Femur (tissue), 1 donor: ENCODE measurements at regions not wholly inside any gene's neighbourhood (a gene's known extent, or its start where the extent isn't known, plus 50 kb on each side); places are given as distances from the start of the nearest gene placed in this dataset.

Experiments used
- DNase-seq: peaks from one replicate; pipeline ENCODE4 v3.0.0-alpha.2; 2017

DNA sequence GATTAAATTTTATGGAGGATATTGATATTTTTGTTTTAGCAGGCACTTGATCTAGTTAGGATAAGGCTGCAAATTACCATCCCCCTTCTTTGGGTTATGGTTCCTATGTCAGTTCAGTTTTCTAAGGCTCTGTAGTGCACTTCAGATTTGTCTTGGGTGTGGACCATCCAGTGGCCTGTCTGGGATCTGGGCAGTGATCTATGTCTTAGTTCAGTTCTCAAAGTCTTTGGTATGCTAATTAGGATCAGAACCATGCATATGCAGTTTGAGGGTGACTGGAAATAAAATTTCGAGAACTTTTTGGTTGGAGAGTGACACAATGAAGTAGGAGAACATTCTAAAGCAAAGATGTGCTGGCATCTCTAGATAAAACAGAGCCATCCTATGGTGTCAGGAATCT lies 388.2 kb downstream of the MID1IP1 start:
- no peak for DNase-seq

DNA sequence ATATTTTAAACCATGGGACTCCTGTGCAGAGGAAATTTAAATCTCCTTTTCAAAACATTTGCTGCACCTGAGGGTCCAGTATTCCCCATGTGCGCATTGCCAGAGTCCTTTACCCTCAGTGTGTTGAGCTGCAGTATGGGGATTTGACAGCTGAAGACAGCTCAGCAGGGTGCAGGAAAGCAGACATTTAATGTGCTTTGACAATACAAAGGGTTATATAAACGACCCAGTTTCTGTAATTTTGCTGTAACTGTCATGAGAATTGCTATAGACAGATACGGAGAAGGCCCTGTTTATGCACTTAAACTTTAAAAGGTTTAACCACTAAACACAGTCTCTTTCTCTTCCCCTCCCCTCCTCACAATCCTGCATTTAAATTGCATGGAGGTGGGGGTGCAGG lies 393.4 kb downstream of the MID1IP1 start:
- DNase-seq: no peak

DNA sequence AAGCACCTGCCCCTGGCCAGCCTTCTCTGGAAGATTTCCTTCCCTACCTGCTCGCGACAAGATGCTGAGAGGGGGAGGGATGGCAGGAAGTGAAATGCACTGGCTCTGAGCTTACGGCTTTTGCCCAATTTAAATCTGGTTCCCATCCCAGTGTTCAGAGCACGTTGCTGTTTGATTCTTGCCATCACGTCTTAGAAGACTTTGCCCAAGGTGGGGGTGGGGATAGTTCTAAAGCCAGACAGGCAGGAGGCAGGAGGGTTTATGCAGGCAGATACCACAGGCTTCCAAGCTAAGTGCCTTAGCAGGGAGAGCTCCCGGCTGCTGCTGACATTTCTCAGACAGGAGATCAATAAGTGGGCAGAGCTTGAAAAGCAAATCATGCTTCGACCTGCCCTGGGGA lies 393.9 kb downstream of the MID1IP1 start:
- DNase-seq: no peak

DNA sequence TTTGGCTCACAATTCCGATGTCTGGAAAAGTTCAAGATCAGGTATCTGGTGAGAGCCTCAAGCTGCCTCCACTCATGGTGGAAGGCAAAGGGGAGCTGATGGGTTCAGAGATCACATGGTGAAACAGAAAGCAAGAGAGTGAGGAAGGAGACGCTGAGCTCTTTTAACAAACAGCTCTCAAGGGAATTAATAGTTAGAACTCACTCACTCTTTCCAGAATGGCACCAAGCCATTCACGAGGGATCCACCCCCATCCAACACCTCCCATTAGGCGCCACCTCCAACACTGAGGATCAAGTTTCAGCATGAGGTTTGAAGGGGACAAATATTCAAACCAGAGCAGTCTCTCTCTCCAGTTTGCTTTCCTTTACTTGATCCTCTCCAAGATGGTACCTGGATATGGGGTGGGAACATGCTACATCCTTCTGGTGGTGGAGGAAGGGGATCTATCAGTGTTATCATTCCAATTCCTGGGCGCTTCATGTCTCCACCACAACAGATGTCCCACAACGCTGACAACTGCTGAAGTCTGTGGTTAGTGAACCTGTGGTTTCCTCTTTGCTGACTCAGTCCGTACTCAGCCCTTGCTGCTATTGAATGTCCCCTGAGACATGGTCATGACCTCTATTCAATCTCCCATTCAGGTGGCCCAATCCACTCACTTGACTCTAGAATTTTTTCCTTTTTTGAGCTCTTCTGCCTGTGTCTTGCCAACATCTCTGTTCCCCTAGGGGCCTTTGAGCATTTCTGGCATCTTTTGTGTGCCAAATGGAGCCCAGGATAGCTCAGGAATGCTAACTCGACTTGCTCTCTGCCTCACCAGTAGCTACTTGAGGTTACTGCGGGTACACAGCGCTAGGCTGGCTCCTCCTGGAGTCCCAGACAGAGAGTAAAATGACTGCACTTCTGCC lies 395.2 kb downstream of the MID1IP1 start:
- peak; percentile 30 for DNase-seq

DNA sequence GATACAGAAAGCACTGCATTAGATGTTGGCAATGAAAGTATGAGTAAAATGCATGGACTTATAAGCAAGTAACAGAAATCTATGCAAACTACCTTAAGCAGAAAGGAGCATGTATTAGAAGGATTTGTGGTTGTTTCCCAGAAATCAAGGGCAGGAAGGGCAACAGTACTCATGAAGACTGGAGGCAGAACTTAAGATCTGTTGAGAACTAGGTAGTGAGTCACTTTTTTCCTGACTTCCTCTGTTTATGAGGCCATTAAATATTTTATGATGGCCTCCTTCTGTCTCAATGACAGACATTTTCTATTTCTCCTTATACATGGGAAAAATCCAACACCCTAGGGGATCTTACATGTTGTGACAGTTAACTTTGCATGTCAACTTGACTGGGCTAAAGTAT lies 398.2 kb downstream of the MID1IP1 start:
- no peak for DNase-seq

DNA sequence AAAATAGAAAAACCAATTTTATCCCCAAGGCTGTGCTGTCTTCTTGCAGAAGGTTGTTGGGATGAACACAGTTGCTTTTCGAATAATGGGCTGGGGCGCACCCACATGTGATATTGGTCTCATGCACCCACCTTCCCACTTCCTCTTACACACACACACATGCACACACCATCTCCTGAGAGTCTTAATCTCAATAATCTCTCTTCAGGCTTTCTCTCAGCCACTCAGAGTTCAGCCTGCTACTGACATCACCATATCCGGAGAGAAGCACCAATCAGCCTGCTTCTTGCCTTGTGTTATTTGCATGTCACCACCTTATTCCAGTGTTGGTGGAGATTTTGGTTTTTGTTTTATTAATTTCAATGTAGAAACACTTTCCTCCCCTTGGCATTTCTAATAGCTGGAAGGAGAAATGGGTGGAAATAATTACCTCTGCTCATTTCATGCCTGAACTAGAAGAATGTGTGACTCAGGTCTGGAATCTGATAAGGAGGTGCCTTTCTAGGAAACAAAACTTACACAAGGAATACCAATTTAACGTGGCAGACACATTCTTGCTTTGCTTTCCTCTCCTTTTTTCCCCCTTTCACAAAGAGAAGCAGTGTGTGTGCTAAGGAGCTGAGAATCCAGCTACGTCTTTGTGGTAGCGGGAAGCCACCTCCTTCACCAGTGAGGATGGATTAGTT lies 400.2 kb downstream of the MID1IP1 start:
- DNase-seq: no peak

DNA sequence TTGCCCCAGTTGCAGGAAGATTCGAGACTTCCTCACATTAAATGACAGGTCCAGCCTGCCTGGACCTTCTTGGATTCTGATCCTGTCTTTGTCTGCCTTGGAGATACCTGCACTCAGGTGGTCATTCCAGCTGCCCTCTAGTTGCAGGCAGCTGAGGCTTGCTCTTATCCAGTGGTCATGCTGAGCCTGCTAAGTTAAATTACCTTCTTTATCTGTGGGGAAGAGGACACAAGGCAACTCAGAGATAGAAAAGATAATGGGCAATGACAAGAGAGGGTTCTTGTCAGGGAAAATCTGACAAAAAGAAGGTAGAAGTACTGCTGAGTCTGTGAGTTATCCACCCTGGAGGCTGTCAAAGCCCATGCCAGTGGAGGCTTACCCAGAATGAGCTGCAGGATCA lies 401.4 kb downstream of the MID1IP1 start:
- no peak for DNase-seq

DNA sequence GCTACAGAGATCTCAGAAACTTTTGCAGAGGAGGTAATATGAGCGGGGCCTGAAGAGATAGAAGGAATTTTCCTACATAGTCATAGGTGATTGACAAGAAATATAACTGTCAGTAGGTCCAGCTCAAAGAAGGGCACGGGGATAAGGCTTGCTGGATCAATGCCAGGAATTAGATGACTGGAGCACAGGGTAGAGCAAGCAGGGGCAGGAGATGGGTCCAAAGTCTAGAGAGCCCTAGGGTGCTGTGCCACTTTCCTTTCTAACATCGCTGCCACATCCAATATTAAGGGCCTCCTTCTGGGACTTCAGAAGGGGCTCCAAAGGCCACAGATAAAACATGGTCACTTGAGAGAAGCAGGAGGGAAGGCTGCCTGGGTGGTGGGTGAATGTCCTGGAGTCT lies 402.2 kb downstream of the MID1IP1 start:
- no peak for DNase-seq

DNA sequence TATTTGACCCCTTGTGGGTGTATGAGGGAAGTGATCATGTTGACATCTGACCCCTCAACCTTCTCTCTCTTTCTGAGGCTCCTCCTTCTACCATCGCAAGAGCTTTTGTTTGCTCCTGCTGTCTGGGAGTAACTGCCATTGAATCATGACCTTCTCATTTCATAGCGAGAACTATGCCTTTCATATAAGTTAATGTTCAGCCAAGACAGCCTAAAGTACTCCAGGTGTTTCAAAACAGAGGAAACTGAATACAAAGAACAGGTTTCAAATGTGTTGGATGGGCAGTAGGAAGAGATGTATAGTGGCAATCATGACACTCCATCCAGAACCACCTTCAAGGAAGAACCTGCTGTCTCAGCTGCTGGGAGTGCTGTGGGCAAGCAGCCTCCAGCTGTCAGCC lies 403.1 kb downstream of the MID1IP1 start:
- DNase-seq: no peak

DNA sequence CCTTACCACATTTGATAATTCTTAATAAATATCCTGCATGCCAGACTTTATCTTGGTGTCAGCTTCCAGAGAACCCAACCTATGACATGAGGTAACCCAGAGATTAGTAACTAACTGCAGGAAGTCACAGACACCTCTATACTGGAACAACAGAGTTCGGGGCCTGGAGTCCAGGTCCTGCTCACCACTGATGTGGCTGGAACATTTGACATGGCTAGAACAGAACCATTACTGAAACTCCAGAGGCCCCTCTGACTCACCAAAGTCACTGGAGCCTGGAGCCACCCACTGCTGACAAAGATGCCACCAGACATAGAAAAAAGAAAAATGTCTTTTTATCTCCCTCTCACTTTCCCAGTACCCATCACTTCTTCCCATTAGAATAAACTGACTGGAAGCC lies 403.7 kb downstream of the MID1IP1 start:
- DNase-seq: no peak

DNA sequence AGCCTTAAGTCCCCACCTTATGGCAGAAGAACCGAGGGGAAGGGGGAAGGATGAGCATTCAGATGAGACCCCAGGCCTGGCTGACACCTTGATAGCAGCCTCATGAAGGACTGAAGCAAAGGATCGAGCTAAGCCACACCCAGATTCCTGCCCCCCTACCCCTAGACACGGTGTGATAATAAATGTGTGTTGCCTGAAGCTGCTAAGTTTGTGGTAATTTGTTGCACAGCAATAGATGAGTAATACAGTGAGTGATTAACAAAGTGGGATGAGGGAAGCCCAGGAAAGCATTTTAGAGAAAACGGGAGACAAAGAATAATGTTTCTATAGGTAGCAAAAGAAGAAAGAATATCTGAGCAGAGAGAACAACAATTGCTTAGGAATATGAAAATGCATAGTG lies 404.2 kb downstream of the MID1IP1 start:
- no peak for DNase-seq

DNA sequence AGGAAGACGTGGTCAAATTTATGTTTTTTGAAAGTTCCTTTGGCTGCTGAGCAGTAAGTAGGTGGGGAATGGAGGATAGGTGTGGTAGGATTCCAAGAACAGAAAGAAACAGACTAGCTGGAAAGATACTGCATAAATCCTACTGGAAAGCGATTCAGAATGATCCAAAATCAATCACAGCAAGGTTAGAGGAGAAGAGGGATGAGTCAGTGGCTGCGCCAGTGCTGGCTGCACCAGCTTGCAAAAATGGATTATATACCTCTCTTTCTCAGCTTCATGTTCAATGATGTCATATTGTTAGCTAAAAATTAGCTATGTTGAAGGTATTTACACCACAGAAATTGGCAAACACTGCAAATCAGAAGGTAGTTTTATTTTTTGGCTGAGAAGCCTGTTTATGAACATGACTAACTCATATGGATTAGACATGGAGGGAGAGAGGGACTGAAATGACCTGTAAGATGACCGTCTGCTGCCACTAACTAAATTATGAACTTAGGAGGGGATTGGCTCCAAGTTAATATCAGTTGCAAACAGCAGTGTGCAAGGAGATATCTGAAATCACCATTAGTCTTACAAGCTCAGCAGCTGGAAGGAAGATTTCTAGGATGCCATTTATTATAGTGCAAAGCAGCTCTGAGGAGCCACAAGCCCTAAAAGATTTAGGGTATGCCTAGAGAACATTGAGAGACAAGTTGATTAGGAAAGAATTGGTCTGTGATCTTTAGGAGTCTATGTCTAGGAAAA lies 405.3 kb downstream of the MID1IP1 start:
- no peak for DNase-seq

DNA sequence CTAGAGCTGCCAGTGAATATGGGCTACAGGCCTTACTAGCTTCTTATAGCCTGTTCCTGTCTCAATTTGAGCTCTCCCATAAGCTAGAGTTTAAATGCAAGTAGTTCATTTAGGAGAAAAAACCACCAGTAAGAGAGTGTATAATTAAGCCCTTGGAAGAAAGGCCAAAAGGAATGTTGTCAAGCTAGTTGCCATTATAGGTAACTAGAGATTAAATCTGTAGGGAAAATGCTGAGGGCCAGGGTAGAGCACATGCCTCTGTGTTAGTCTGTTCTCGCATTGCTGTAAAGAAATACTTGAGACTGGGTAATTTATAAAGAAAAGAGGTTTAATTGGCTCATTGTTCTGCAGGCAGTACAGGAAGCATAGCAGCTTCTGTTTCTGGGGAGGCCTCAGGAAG lies 410.2 kb downstream of the MID1IP1 start:
- no peak for DNase-seq

DNA sequence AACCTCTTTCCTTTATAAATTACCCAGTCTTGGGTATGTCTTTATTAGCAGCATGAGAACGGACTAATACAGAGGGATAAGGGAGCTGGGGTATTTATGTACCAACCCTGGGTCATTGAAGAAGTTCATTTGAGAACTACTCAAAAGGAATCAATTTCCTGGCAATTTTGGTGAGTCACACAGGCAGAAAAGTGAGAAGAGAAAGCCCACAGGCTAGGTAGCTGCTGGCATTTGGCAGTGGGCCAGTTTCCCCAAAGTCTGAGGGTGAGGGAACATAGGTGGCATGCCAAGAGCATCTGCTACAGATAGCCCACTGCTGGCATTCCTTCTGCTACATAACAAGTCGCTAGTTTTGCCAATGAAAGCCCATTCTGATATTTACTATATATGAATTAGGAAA lies 411.2 kb downstream of the MID1IP1 start:
- no peak for DNase-seq

DNA sequence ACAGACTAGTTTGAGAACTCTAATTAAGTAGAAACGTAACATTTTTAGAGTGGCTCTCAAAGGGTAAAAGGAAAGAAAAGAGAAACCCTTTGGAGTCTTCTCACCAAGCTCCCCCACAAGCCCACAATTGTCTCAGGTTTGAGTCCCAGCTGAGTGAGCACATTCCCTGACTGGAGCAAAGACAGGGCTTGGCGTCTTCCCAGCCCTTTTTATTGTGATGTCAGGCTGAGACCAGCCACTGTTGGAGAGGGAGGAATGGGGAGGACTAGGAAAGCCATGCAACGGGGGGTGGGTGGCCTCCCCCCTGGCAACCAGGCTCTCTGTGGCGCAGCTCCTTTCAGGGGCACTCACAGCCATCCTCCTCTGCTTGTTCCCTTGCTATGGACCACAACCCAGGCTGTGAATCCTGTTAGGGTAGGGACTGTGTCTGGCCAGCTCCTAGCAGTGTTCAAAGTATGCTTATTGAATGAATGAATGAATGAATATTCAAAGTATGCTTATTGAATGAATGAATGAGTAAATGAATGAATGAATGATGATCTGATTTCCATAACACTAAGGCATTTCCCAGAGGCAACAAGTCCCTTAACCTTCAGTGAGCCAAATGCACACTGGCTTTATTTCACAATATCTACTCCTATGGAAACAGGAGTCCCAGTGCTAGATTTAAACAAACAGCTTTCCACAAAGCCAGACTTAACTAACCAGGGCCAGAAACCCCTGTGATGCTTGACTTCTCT lies 413.3 kb downstream of the MID1IP1 start:
- peak; percentile 21 for DNase-seq

DNA sequence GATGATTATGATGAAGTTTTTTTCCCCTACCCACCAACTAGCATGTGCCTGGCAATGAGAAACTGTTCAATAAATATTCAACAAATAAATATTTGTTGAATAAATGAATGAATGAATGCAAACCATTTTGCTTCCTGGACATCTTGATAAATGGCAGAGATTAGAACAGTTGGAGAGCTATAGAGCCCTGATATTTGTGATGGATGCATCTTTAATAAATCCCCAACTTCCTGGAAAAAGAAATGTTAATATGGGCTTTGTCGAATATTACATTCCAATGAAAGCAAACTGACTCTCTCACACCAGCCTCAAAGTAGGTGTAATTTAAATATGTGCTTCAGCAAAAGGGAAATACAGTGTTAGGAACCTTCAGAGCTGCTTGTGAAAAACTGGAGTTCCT lies 419.7 kb downstream of the MID1IP1 start:
- DNase-seq: no peak

DNA sequence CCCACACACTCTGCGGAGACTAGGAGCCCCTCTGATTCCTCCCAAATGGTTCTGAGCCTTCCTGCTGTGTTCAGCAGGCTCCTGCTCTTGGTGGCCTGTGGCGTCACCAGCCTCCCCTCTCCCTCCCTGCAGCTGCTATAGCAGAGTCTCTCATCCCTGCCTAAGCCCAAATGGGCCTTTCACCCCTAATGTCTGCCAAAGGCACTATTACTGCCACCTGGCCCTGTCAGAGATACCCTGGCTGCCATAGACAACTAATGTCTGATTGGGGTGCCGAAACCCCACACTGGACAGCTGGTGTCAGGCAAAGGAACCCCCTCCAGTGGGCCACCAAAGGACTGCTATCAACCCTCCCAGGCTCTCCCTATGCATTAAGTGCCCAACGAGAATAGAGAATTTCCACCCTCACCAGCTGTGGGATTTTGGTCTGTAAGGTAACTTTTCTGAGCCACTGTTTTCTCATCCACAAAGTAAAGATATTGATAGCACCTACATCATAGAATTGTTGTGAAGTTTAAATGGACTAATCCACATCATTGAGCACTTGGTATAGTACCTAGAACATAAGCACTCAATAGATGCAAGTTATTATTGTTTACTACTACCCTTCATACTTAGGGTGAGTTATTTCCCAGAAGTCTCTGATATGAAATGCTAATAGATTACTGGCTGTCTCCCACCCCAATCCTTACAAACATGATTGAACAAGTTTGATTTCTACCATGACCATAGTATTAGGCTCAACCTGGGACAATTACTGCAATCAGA lies 421.3 kb downstream of the MID1IP1 start:
- no peak for DNase-seq

DNA sequence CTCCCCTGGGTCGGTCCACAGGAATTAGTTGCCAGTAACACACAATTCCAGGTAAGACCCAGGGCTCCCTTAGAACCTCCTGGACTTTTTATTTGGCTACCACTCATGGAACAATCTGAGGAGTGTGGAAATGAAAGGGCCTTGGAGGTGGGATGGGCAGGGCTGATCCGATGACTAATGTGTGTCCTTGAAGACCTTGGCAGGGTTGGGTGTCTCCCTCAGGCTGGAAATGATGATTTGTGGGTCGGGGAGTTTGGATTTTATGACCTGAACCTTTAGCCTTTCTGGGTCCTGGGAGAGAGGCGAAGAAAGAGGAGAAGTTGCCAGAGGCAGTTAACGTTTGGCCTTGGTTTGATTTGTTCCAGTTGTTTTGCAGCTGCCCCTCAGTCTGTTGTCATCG lies 425.0 kb downstream of the MID1IP1 start:
- no peak for DNase-seq

DNA sequence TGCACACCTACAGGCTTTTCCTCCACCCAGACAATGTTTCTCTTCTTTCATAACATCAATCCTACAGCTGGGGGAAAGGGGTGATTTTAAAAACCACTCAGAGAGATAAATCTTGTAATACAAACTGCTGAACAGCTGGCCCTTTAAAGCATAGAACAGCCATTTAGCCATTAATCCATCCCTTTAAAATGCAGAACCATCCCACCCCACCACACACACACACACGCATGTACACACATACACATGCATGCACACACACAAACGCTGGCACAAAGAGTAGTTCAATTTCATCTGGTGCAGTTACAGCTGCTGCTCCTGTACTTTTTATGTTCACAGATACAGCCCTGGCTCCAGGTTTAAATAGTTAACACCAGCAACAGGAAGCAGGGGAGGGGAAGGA lies 426.1 kb downstream of the MID1IP1 start:
- DNase-seq: no peak

DNA sequence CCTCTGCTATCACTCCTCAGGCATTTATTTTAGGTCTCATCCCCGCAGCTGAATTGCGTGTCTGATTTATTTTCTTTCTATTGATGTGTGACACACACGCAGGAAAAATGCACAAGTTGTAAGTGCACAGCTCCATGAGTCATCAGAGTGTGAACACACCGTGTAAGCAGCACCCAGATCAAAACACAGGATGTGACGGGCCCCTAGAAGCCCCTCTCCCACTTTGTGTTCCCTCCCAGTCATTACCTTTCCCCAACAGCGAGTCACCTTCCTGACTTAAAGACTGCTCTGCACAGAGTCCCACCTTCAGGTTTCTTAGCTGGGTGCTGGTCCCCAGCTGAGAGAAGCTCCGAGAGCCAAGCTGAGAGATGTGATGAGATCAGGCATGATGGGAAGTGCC lies 436.7 kb downstream of the MID1IP1 start:
- DNase-seq: no peak

DNA sequence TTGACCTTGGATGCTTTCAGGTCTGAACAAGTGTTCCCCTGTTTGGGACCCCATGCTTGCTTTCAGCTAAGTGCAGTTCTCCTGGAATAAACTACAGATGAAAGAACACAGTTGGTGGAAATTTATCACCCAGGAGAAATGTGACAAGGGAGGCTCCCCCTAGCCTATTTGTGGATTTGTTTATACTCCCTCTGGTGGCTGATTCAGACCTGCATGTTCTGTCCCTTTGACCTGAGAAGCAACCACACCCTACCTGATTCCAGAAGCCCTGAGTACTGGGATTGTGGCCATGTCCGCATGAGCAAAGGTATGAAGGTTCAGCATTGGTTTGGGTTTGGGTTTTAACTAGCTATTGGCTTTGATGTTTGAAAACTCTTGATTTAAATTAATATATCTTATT lies 440.9 kb downstream of the MID1IP1 start:
- no peak for DNase-seq

DNA sequence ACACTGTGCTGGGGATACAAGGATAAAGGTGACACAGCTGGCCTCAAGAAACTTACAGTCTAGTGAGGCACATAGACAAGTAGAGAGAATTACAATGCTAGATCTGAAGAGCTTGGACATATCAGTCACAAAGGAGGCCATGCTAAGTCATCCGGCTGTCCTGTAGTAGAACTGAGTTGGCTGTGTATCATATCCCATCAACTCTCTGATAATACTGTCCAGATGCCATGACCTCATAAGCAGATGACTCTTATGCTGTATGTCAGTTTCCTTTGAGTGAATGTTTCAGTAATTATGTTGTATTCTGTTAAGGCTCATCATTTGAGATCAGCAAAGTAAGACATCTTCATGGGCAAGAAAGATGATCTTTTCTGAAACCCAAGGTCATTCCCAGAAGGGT lies 442.9 kb downstream of the MID1IP1 start:
- no peak for DNase-seq
